Activated CD8-positive, alpha-beta memory T cell treated with anti-CD3 and anti-CD28 coated beads for 4 hours (primary cell): ENCODE measurements at regions not wholly inside any gene's neighbourhood (a gene's known extent, or its start where the extent isn't known, plus 50 kb on each side); places are given as distances from the start of the nearest gene placed in this dataset.
"Not testable (repeated sequence)": the region's sequence is repeated elsewhere in the genome, so short reads cannot be mapped to it uniquely, and the experiment has no call there.

Experiments
- DNase-seq, 2 donors: peaks; one replicate each; pipeline ENCODE4 v3.0.0-alpha.2; 2020; ENCODE audit warnings: low read depth in 2 of 2

DNA sequence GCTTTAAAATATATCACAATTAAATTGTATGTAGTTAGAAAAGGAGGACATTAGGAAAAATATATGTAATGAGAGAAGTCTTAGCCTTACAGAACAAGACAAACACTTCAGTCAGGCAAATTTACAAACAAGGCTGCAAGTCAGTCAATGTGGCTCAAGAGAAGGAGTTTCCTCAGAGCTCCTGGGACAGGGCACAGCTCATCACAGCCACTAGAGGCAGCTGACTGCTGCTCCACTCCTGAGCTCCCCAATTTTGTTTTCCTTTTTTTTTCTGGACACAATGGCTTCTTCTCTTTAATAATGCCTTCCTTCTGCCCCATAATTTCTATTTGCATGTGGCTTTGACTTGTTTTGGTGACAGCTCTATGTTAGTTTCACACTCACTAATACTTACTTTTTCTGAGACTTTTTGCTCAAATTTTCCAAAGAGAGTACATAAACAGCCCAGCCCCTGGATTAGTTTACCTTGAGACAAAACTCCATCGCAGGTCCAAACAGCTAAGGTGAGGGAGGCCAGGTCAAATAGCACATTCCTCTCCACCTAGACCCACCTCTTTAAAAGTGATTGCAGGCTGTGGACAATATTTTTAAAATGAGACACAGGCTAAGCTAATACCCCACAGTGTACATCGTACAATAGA lies 850.4 kb upstream of the FRG1 start:
- no peak for DNase-seq

DNA sequence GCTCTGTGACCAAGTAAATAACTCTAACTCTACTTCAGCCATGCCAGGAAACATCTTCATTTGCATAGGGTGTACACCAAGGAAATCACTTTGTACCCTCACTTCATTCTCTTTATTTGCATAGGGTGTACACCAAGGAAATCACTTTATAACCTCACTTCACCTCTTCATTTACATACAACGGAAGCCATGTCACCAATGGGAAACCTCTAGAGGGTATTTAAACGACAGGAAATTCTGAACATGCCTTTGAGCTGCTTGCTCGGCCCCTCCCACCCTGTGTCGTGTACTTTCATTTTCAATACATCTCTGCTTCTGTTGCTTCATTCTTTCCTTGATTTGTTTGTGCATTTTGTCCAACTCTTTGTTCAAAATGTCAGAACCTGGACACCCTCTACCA lies 848.1 kb upstream of the FRG1 start:
- DNase-seq: no peak

DNA sequence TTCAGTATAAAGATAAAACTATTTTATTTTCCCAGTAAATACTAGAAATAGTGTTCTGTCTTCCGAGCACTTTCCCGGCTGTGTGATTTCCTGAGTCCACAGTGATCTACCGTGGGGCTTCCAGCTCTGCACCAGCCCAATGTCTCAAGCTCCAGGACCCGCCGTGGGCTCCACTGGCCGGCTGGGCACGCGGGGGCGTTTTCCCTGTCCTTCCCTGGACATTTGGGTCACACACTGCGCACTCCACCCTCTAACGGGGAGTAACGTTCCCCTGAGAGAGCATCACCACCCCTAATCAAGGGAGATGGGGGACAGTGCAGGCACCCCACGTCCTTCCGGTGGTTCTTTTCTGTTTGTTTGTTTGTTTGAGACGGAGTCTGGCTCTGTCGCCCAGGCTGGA lies 844.6 kb upstream of the FRG1 start:
- DNase-seq: no peak

DNA sequence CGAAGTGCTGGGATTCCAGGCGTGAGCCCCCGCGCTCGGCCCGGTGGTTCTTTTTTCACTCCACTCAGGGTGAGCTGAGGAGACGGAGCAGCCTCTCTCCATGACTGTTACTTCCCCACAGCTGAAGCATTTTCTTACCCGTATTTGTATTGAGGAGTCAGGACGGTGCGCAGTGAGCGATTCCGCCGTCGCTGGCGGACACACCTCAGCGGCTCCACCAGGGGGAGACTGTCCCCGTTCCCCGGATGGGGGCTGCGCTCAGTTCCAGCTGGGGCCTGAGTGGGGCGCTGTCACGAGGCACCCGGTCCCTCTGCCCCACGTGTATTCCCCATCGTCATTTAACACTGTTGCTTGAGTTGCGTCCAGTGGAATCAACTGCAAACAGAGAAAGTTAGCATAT lies 844.0 kb upstream of the FRG1 start:
- DNase-seq: no peak

DNA sequence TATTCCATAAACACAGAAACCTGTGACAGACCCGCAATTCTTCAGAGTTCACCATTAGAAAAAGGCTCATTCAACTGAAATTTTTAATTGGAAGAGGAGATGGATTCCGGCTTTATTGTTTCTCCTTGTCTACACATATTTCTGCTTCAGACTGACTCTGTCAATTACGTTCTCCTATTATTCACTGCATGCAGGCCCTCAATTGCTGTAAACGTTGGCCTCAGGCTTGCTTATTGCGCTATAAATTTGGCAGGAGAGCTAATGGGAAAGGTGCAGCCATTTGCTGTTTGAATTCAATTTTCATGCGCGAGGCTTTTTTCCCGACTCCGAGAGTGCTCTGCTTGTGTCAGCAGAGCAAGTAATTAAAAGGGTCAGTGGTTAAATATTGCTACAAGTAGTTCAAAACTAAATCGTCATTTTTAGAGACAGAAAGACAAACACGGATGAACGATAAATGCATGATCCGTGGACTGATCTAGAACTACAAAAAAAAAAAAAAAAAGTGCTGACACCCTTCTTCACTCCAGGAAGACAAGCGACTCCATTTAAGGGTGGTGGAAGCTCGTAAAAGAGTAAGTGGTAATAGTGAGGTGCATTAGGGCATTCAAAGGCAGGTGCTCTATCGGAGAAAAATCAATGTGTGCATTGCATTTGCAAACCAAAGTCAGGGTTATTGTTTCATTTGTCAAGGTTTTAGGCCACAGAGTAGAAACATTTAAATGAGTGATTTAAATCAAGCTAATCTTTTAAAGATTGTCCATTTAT lies 841.6 kb upstream of the FRG1 start:
- no peak for DNase-seq

DNA sequence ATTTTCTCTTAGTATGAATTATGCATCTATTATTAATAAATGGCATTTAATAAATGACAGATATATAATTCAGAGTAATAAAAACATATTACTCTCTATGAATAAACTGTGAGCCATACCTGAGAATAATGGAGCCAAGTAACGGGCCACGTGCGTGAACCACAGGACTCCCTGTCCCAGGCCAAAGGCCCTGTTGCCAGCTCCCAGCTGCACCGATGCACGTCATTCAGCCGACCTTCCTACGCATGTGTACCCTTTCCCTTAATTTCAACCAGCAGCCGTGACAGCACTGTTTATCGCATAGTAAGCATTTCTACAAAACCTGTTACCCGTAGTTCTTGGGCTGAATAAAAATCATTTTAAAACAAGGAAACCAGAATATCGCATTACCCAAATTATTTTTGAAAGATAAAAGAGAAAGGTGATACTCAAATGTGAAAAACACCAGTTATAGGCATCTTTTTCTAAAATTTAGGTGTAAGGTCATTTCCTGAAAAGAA lies 827.2 kb upstream of the FRG1 start:
- DNase-seq: no peak

DNA sequence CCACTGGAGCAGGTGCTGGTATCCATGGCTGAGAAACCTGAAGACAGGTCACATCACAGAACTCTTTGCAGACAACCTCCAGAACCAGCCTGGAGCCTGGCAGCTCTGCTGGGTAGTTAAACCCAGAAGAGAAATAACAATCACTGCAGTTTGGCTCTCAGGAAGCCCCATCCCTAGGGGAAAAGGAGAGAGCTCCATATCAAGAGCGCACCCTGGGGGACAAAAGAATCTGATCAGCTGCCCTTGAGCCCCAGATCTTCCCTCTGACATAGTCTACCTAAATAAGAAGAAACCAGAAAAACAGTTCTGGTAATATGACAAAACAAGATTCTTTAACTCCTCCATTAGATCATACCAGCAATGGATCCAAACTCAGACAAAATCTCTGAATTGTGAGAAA lies 823.2 kb upstream of the FRG1 start:
- DNase-seq: no peak

DNA sequence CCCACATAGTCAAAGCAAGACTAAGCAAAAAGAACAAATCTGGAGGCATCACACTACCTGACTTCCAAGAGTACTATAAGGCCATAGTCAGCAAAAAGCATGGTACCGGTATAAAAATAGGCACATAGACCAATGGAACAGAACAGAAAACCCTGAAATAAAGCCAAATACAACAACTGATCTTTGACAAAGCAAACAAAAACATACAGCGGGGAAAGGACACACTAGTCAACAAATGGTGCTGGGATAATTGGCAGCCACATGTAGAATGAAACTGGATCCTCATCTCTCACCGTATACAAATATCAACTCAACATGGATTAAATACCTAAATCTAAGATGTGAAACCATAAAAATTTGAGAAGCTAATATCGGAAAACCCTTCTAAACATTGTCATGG lies 819.3 kb upstream of the FRG1 start:
- no peak for DNase-seq

DNA sequence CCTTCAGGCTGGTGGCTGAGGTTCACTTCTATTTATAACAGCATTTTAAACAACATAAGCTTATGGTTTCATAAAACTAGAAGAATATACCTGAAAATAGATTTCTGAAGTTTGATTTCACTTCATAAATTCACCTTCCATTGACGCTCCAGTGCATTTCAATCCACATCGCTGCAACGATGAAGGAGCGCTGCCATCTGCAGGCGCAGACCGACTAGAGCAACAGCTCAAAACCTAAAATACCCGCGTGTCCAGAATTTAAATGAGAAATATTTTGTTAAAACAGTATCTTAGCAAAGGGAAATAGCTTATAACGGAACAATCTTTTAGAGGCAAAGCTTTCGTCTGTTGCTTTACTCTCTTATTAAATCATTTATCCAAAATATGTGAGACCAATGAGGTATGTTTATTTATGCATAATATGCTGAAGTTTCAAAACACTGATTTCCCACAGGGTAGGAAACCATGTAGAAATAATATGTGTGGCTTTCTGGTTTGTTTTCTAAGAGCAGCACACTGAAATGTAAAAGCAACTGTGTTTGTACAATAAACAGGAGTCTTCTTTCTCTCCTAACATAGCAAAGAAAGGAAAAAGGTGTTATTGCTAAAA lies 816.4 kb upstream of the FRG1 start:
- no peak for DNase-seq

DNA sequence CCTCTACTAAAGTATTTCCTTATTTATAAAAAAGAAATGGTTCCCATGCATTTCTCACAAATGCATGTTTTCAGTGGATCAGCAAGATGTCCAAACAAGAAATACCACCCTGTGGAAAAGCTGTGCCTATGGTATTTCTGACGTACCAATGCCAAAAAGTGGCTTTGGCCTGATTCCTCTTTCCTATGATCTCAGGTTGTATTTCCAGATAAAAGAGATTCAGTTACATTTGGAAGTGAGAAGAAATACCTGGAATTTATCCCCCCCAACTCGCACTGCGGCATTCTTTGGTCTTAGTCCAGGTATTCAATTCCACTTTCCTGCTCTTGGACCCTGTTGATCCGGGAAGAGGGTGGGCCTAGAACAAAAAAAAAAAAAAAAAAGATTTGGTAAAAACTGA lies 815.9 kb upstream of the FRG1 start:
- DNase-seq: no peak

DNA sequence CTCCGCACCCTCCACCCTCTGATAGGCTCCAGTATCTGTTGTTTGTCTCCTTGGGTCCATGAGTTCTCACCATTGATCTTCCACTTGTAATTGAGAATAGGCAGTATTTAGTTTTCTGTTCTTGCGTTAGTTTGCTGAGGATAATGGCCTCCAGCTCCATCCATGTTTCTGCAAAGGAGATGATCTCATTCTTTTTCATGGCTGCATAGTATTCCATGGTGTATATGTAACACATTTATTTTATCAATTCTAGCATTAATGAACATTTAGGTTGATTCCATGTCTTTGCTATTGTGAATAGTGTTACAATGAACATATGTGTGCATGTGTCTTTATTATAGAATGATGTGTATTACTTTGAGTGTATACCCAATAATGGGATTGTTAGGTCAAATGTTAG lies 814.6 kb upstream of the FRG1 start:
- DNase-seq: no peak

DNA sequence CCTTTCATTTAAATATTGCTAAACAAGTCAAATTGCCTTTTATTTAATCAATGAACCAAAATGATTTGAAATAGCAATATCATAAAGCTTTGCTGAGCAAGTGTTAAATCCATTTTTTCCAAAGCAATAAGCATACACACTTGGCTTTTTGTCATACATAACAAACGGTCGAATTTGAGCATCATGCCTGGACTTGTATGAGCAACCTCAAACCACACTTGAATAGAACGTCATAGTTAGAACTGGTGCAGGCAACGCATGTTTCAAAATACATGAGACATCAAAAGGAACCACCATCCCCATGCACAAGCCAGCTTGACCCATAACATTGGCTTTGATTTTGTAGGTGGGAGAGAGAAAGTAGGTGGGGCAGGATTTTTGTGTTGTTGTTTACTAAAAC lies 812.3 kb upstream of the FRG1 start:
- no peak for DNase-seq

DNA sequence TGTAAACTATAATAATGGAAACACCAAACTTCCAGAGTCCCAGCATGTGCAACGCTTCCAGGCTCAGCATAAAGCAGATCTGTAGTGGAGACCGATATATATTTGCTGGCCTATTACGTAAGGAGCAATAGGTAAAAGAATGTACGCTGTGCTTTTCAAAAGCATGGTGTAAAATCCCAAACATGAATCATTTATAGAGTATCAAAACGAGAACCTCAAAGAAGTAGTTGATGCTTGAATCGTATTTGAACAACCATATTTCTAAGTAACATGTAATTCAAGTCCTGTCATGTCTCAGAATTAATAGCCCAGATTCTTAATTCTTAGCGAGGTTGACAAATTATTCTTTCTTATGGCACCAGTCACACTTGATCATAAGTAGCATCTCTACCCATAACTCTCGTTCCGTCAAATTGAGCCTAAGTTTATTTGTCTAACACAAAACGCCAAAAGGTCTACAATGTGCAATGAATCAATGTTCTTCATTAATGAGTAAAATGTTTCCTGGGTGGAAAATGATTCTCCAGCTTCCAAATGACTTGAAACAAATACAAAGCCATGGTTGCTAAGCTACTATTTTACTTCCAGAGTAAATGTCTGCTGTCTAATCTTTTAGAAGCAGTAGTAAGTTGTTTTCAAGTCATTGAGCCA lies 811.5 kb upstream of the FRG1 start:
- no peak for DNase-seq

DNA sequence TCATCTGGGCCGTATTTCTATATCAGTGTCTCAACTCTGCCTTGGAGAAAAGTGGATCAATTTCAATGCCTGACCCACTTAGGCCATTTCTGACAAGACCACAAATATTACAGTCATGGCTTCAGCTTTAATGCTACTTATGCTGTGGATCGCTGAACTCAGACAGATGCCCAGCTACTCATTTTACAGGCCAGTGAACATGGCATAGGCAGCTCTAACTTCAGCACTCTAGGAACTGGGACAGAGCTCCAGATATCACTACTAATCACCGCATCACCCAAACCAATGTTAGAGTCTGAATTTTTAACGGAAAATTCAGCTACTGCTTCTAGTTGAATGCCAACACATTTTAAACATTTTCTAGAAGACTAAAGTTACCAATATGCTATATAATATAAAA lies 809.6 kb upstream of the FRG1 start:
- no peak for DNase-seq

DNA sequence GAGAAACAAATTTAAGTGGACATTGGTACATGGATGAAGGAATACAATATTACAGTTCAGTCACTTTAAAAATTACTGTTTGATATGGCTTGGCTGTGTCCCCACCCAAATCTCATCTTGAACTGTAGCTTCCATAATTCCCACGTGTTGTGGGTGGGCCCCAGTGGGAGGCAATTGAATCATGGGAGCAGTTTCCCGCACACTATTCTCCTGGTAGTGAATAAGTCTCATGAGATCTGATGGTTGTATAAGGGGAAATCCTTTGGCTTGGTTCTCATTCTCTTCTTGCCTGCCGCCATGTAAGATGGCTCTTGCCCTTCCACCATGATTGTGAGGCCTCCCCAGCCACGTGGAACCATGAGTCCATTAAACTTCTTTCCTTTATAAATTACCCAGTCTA lies 804.2 kb upstream of the FRG1 start:
- DNase-seq: no peak

DNA sequence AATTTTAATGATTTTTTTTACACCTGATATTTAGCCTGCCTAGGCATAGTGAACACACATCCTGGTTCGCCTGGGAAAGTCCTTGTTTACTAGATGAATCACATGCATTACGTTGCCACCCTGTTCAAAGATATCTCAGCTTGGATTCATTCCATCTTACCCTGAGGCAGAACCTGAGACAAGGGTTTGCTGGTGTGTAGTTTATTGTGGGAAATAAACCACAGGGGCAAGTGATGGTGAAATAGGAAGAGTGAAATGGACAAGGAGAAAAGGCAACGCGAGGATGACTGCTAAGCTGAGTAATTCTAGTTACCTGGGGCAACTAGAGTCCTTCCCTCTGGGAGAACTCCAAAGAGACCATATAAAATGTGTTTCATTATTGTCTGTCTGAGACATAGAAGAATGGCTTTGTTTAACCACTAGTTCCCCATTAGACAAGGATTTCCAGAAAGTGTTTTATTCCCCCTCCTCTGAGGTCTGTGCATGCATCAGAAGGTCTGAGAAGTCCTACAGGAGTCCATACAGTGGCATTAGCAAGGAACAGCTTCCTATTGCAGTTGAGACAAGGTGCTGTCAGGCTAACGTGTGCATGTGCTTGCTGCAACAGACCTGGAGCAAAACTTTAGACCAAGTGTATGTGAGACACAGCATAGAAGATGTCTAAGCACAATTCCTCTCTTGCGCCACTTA lies 797.3 kb upstream of the FRG1 start:
- DNase-seq: no peak

DNA sequence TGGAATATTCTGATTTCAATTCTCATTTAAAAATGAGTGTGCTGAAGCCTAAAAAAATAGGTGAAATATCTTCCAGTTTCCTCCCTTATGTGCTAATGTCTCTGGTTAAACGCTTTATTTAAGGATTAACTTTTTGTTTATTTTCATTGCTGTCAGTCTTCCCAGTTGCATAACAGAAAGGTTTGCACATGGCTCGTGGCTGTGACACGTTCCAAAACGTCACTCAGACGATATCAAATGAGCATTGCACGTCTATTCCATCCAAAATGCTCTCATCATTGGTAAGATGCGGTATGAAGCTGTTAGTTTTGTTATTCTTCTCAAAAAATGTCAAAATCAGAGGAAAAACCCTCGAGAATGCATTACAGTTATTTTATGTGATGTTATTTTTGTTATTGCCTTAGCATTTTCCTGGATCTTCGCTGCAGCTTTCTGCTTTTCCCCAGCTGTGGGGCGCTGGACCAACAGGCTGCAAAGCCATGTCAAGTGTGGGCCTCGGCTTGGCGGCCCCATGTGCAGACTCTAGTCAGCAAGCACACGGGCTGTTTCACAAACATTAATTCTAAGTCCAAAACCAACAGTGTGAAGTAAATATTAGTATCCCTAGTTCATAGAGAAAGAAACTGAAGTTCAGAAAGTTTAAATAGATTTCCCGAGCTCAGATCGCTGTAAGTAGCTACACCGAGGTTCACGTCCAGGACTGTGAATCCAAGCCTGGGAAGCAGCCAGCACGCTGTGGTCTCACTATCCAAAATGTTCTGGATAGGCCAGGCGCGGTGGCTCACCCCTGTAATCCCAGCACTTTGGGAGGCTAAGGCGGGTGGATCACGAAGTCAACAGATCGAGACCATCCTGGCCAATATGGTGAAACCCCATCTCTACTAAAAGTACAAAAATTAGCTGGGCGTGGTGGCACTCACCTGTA lies 793.4 kb upstream of the FRG1 start:
- no peak for DNase-seq

DNA sequence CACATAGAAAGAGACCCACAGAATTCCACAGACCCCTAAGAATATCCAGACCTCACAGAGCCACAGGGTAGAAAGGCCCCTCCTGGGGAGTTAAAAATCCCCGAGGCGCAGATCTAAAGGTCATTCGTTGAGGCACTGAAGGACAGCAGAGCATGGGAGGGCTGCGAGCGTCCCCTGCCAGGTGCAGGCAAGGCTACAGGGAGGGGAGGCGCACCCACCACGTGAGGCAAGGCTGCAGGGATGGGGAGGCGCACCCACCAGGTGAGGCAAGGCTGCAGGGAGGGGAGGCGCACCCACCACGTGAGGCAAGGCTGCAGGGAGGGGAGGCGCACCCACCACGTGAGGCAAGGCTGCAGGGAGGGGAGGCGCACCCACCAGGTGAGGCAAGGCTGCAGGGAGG lies 785.6 kb upstream of the FRG1 start:
- DNase-seq: not testable (repeated sequence)

DNA sequence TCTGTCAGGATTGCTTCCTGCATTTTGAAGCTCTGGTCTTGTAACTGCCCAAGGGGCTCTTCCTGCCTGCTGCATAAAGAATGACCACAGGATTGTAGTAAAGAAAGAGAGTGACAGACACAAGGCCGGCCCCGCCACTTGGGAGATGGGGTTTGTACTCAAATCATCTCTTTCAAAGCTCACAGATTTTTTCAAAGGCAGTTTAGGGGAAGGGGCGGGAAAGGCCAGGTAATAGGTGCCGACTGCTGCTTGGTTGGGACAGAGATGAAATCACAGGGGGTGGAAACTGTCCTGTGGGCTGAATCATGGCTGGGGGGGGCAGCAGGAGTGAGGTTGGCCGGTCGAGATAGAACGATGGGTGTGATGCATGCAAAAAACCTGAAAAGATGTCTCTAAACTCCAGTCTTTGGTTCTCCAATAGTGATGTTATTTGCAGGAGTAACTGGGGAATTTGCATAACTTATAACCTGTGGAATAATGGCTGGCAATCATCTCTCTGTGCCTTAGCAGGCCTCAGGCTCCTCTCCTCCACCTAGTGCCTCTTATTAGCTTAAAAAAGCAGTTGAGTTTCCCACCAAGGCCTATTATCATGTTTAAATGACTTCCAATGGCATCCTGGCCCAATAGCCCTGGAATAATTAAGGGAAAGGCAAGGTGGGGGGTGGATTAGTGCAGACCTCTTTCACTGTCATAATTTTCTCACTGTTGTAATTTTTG lies 778.4 kb upstream of the FRG1 start:
- no peak for DNase-seq

DNA sequence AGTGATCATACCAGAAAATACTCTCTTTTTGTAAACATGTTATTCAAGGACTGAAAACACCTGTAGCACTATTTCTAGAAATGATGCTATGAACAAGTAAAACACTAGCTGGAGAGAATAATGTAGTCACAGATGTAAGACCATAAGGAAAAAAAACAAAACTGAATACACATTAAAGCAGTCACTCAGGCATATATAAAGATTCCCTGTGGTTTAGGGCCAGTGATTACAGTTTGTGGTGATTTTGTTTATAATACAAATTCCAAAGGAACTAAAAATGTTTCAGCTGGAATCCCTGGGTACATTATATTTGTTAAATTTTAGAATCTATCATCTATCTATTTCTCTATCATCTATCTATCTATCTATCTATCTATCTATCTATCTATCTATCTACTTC lies 777.8 kb upstream of the FRG1 start:
- DNase-seq: no peak
